ENCODE measurements at regions not wholly inside any gene's neighbourhood (a gene's known extent, or its start where the extent isn't known, plus 50 kb on each side); places are given as distances from the start of the nearest gene placed in this dataset.

GRCh38 chr12:19904819-19905218 is 463.5 kb upstream of the PDE3A start:
- POLR2A ChIA-PET: no interaction called here
- H3K36me3 ChIP-seq (ENCODE audit: control insufficient read depth, insufficient read depth, low read length): no peaks in the 10 kb centered on the region
- H3K79me2 ChIP-seq (ENCODE audit: control insufficient read depth, insufficient read depth, low read length): no peaks in the 10 kb centered on the region
- no peak overlapping the region for H3K9ac ChIP-seq (ENCODE audit: insufficient read depth in 1 of 2, low read depth in 2 of 2, low read length in 2 of 2)
- no peak overlapping the region for H3K27ac ChIP-seq (ENCODE audit: extremely low read depth, low read depth, low read length)
- FAIRE-seq (no peak), DNase-seq (ENCODE audit: extremely low read depth in 1 of 4, low spot score in 3 of 4) (no peak), ATAC-seq (no peak)
- no peaks in the 10 kb centered on the region for H3K9me3 ChIP-seq (replicated peaks; ENCODE audit: control insufficient read depth, insufficient read depth, low read depth, low read length)
- WGBS (ENCODE audit: insufficient coverage, low coverage, missing lambda C conversion rate): 0% methylated on average over 1 of the region's 1 CpG
- TF ChIP-seq ZNF764 (CRISPR knock-in tag; IDR thresholded peaks at IDR 0.05; ENCODE audit: low read depth) (no peak), ZNF197 (CRISPR knock-in tag; IDR thresholded peaks at IDR 0.05; ENCODE audit: low read depth) (no peak), POLR2G (IDR thresholded peaks at IDR 0.05; ENCODE audit: low read depth, low read length) (no peak), ZNF444 (CRISPR knock-in tag; IDR thresholded peaks at IDR 0.05) (no peak), YY1 (IDR thresholded peaks at IDR 0.05; ENCODE audit: borderline replicate concordance in 1 of 3, control insufficient read depth in 1 of 3, extremely low read depth in 1 of 3, insufficient read depth in 3 of 3, insufficient read length in 1 of 3, insufficient replicate concordance in 2 of 3, low read depth in 1 of 3, low read length in 2 of 3) (no peak), CBX8 (IDR thresholded peaks at IDR 0.05; ENCODE audit: borderline replicate concordance, extremely low read depth, low read depth, low read length, poor library complexity, severe bottlenecking) (no peak), HLTF (IDR thresholded peaks at IDR 0.05) (no peak), WHSC1 (IDR thresholded peaks at IDR 0.05; ENCODE audit: low read length) (no peak), MTA3 (IDR thresholded peaks at IDR 0.05; ENCODE audit: borderline replicate concordance) (no peak)
- TF ChIP-seq, protein P1, sequence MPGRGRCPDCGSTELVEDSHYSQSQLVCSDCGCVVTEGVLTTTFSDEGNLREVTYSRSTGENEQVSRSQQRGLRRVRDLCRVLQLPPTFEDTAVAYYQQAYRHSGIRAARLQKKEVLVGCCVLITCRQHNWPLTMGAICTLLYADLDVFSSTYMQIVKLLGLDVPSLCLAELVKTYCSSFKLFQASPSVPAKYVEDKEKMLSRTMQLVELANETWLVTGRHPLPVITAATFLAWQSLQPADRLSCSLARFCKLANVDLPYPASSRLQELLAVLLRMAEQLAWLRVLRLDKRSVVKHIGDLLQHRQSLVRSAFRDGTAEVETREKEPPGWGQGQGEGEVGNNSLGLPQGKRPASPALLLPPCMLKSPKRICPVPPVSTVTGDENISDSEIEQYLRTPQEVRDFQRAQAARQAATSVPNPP (IDR thresholded peaks at IDR 0.05; ENCODE audit: borderline replicate concordance, insufficient read depth, insufficient read length): no peak
- TF ChIP-seq, protein P2, sequence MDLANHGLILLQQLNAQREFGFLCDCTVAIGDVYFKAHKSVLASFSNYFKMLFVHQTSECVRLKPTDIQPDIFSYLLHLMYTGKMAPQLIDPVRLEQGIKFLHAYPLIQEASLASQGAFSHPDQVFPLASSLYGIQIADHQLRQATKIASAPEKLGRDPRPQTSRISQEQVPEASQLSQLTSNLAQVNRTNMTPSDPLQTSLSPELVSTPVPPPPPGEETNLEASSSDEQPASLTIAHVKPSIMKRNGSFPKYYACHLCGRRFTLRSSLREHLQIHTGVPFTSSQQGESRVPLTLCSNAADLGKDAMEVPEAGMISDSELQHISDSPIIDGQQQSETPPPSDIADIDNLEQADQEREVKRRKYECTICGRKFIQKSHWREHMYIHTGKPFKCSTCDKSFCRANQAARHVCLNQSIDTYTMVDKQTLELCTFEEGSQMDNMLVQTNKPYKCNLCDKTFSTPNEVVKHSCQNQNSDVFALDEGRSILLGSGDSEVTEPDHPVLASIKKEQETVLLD (IDR thresholded peaks at IDR 0.05): no peak
- TF ChIP-seq, protein P3, sequence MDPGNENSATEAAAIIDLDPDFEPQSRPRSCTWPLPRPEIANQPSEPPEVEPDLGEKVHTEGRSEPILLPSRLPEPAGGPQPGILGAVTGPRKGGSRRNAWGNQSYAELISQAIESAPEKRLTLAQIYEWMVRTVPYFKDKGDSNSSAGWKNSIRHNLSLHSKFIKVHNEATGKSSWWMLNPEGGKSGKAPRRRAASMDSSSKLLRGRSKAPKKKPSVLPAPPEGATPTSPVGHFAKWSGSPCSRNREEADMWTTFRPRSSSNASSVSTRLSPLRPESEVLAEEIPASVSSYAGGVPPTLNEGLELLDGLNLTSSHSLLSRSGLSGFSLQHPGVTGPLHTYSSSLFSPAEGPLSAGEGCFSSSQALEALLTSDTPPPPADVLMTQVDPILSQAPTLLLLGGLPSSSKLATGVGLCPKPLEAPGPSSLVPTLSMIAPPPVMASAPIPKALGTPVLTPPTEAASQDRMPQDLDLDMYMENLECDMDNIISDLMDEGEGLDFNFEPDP (CRISPR knock-in tag; IDR thresholded peaks at IDR 0.05): no peak
- in situ Hi-C loops (cut with MboI) (no loop called here), intact Hi-C loops (cut with micrococcal nuclease) (no loop called here)
- H3K4me1 ChIP-seq (replicated peaks in 1 of 2; ENCODE audit: control insufficient read depth in 2 of 2, insufficient read depth in 2 of 2, low read length in 2 of 2): no peaks in the 10 kb centered on the region
- H2AFZ ChIP-seq (ENCODE audit: low read depth, low read length): no peak overlapping the region
- no peaks in the 10 kb centered on the region for H3K9me1 ChIP-seq (ENCODE audit: control insufficient read depth, insufficient read depth, low read length)
- no peak overlapping the region for H3K4me2 ChIP-seq (ENCODE audit: insufficient read depth, low read length)
- no peaks in the 10 kb centered on the region for H4K20me1 ChIP-seq (replicated peaks; ENCODE audit: control insufficient read depth, insufficient read depth, low read length)
- no TSS peak for BruUV-seq (replicated peaks)
- no peaks in the 10 kb centered on the region for H3K27me3 ChIP-seq (ENCODE audit: control insufficient read depth in 2 of 2, insufficient read depth in 2 of 2, low read length in 2 of 2)
- H3K4me3 ChIP-seq: no peak overlapping the region
- CTCF ChIA-PET (ENCODE audit: low intra/inter-chr PET ratio): no interaction called here

All from K562 (cell line).